Gastroesophageal sphincter (tissue), 3 donors: ENCODE measurements at regions not wholly inside any gene's neighbourhood (a gene's known extent, or its start where the extent isn't known, plus 50 kb on each side); places are given as distances from the start of the nearest gene placed in this dataset.

Source experiments
- EP300 ChIP-seq: sonication (generic); formaldehyde crosslinking; IDR thresholded peaks from one replicate; pipeline ENCODE4 v1.6.1; 2017; ENCODE audit warnings: antibody characterized with exemption, mild to moderate bottlenecking
- TF ChIP-seq, protein P1 (sequence below), 4 experiments: fragments of 200-600 bp in 2 of 4; fragments of 450-650 bp in 2 of 4; sonication (generic) in 1 of 4; IDR thresholded peaks; one replicate each; pipeline ENCODE4 v1.5.1; 2017 to 2019; ENCODE audit warnings: antibody characterized with exemption in 4 of 4, mild to moderate bottlenecking in 2 of 4, moderate library complexity in 2 of 4

DNA sequence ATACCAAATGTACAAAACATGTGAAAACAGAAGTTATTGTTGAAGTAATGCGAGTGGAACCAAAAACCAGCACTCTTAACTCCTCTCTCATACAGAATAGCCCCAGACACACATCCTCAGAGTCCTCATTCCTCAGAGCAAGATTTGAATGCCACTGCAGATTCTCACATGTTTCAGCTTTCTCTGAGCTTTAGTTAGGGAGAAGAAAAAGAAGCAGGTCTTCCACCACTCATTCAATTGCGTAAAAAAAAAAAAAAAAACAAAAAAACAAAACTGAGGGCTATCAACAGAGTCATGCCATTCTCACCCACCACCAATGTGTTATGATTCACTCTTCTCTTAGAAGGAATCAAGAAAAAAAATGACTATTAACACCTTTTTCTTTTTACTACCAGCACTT lies 287.7 kb downstream of the IPMK start:
- TF ChIP-seq, protein P1, sequence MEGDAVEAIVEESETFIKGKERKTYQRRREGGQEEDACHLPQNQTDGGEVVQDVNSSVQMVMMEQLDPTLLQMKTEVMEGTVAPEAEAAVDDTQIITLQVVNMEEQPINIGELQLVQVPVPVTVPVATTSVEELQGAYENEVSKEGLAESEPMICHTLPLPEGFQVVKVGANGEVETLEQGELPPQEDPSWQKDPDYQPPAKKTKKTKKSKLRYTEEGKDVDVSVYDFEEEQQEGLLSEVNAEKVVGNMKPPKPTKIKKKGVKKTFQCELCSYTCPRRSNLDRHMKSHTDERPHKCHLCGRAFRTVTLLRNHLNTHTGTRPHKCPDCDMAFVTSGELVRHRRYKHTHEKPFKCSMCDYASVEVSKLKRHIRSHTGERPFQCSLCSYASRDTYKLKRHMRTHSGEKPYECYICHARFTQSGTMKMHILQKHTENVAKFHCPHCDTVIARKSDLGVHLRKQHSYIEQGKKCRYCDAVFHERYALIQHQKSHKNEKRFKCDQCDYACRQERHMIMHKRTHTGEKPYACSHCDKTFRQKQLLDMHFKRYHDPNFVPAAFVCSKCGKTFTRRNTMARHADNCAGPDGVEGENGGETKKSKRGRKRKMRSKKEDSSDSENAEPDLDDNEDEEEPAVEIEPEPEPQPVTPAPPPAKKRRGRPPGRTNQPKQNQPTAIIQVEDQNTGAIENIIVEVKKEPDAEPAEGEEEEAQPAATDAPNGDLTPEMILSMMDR (IDR thresholded peaks at IDR 0.05) = no peak
- no peak for TF ChIP-seq EP300
